ENCODE measurements at regions not wholly inside any gene's neighbourhood (a gene's known extent, or its start where the extent isn't known, plus 50 kb on each side); places are given as distances from the start of the nearest gene placed in this dataset.

DNA sequence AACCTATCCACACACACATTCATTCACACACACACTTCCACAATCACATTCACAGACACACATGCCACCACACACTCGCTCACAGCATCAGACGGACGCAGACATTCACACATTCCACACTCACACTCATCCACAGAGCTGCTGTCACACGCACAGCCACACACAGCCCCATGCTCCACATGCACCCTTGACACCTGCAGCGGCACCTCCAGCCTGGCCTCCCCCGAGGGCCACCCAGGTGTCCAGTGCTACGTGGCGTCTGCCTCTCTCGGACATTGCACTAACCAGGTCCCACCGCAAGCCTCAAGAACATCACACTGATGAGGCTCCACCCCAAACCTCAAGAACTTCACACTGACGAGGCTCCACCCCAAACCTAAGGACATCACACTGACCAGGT lies 155.2 kb downstream of the RBFOX3 start:
- TF ChIP-seq, protein P1, sequence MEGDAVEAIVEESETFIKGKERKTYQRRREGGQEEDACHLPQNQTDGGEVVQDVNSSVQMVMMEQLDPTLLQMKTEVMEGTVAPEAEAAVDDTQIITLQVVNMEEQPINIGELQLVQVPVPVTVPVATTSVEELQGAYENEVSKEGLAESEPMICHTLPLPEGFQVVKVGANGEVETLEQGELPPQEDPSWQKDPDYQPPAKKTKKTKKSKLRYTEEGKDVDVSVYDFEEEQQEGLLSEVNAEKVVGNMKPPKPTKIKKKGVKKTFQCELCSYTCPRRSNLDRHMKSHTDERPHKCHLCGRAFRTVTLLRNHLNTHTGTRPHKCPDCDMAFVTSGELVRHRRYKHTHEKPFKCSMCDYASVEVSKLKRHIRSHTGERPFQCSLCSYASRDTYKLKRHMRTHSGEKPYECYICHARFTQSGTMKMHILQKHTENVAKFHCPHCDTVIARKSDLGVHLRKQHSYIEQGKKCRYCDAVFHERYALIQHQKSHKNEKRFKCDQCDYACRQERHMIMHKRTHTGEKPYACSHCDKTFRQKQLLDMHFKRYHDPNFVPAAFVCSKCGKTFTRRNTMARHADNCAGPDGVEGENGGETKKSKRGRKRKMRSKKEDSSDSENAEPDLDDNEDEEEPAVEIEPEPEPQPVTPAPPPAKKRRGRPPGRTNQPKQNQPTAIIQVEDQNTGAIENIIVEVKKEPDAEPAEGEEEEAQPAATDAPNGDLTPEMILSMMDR (IDR thresholded peaks at IDR 0.05; ENCODE audit: poor library complexity, severe bottlenecking), result no peak
- TF ChIP-seq, protein P2, sequence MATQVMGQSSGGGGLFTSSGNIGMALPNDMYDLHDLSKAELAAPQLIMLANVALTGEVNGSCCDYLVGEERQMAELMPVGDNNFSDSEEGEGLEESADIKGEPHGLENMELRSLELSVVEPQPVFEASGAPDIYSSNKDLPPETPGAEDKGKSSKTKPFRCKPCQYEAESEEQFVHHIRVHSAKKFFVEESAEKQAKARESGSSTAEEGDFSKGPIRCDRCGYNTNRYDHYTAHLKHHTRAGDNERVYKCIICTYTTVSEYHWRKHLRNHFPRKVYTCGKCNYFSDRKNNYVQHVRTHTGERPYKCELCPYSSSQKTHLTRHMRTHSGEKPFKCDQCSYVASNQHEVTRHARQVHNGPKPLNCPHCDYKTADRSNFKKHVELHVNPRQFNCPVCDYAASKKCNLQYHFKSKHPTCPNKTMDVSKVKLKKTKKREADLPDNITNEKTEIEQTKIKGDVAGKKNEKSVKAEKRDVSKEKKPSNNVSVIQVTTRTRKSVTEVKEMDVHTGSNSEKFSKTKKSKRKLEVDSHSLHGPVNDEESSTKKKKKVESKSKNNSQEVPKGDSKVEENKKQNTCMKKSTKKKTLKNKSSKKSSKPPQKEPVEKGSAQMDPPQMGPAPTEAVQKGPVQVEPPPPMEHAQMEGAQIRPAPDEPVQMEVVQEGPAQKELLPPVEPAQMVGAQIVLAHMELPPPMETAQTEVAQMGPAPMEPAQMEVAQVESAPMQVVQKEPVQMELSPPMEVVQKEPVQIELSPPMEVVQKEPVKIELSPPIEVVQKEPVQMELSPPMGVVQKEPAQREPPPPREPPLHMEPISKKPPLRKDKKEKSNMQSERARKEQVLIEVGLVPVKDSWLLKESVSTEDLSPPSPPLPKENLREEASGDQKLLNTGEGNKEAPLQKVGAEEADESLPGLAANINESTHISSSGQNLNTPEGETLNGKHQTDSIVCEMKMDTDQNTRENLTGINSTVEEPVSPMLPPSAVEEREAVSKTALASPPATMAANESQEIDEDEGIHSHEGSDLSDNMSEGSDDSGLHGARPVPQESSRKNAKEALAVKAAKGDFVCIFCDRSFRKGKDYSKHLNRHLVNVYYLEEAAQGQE (IDR thresholded peaks at IDR 0.05; ENCODE audit: borderline replicate concordance), result no peak

All from neural cell (in vitro differentiated cells).